ENCODE measurements at regions not wholly inside any gene's neighbourhood (a gene's known extent, or its start where the extent isn't known, plus 50 kb on each side); places are given as distances from the start of the nearest gene placed in this dataset.

DNA sequence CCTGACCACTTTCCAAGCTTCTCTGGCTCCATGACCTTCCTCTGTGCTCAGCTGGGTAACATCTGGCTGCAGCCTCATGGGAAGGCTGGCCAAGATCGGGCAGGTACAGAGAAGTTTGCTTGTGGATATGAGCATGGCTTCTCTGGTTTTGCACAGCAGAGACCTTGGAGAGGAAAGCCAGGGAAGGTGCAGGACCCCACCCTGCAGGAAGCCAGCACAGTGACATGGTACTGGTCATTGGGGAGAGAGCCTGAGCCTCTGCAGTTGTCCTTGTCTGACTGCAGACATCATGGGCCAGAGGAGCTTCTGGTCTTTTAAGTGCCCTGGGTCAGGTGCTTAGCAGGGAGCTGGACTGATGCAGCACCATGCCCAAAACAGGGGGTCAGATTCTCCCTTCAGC, 70.6 kb upstream of the LEP start:
- no peaks in the 10 kb centered on the region for H3K9me3 Mint-ChIP-seq
- TF ChIP-seq CTCF (IDR thresholded peaks at IDR 0.05; ENCODE audit: unreplicated experiment in 3 of 3), result no peak
- H3K36me3 Mint-ChIP-seq (ENCODE audit: low read depth), result no peaks in the 10 kb centered on the region
- H3K27ac Mint-ChIP-seq, result no peak overlapping the region
- peaks cover 7% of the 10 kb centered on the region for H3K4me1 Mint-ChIP-seq
- H3K27me3 Mint-ChIP-seq (ENCODE audit: low read depth), result peaks cover 95% of the 10 kb centered on the region
- no peak overlapping the region for H3K4me3 Mint-ChIP-seq

GRCh38 chr7:128171342-128171918, 69.6 kb upstream of the LEP start:
- Mint-ChIP-seq H3K4me1 (peaks cover 7% of the 10 kb centered on the region), H3K4me3 (no peak overlapping the region), H3K9me3 (no peaks in the 10 kb centered on the region), H3K27me3 (ENCODE audit: low read depth) (peaks cover 91% of the 10 kb centered on the region), H3K27ac (no peak overlapping the region), H3K36me3 (ENCODE audit: low read depth) (no peaks in the 10 kb centered on the region)
- TF ChIP-seq CTCF (IDR thresholded peaks at IDR 0.05; ENCODE audit: unreplicated experiment in 3 of 3), result no peak

DNA sequence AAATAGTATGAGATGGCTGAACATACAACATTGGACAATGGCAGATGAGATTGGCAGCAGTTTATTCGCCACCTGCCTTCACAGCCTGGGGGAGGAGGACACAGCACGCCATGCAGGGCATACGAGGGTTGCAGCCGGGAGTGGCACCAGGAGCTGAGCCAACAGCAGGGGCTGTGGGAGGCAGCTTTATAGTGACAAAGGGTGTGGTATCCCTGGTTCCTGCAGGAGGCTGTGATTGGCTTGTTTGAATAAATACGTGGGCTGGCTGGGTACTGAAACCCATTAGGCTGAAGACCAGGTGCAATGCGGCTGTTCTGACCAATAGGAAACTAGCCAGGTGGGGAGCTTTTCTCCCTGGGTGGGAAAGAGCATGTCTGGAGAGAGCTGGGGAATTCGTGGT, 68.9 kb upstream of the LEP start:
- no peak overlapping the region for H3K27ac Mint-ChIP-seq
- H3K4me1 Mint-ChIP-seq, result peaks cover 7% of the 10 kb centered on the region
- no peaks in the 10 kb centered on the region for H3K9me3 Mint-ChIP-seq
- H3K4me3 Mint-ChIP-seq, result no peak overlapping the region
- no peak for TF ChIP-seq CTCF (IDR thresholded peaks at IDR 0.05; ENCODE audit: unreplicated experiment in 3 of 3)
- peaks cover 91% of the 10 kb centered on the region for H3K27me3 Mint-ChIP-seq (ENCODE audit: low read depth)
- no peaks in the 10 kb centered on the region for H3K36me3 Mint-ChIP-seq (ENCODE audit: low read depth)

DNA sequence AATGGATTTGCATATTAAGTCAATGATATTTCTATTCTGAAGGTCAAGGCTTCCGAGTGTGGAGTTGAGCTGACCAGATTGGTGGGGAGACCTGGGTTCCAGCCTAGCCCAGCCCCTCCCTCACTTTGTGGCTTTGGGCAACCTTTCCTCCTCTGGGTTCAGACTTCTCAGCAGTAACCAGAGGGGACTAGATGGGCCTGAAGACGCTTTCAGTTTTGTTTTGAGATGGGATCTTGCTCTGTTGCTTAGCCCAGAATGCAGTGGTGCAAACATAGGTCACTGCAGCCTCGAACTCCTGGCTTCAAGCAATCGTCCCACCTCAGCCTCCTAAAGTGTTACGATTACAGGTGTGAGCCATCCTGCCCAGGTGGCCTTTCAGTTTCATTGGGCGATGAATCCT, 68.1 kb upstream of the LEP start:
- H3K27me3 Mint-ChIP-seq (ENCODE audit: low read depth), result peaks cover 93% of the 10 kb centered on the region
- no peak overlapping the region for H3K27ac Mint-ChIP-seq

DNA sequence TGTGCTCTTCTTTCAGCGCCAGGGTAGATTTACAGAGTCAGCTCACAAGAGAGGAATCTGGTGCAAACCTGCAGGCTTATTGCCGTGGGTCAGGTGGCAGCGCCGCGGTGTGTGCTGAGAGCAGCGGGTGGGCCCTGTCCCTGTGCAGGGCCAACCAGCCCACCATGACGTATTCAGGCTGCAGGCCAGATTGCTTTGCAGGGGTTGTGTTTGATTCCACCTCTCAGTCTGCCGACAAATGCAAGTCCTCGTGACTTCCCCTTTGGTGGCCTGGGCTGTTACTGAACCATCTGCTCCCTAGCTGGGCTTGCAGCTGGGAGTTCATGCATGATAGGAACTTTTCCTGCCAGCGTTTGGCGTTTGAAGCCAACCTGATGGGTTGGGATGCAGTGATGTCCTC, 66.7 kb upstream of the LEP start:
- Mint-ChIP-seq H3K27me3 (ENCODE audit: low read depth) (peaks cover 93% of the 10 kb centered on the region), H3K4me1 (no peaks in the 10 kb centered on the region), H3K9me3 (no peaks in the 10 kb centered on the region), H3K36me3 (ENCODE audit: low read depth) (no peaks in the 10 kb centered on the region), H3K4me3 (no peak overlapping the region), H3K27ac (no peak overlapping the region)
- no peak for TF ChIP-seq CTCF (IDR thresholded peaks at IDR 0.05; ENCODE audit: unreplicated experiment in 3 of 3)

More for the DNA sequence above, 68.1 kb upstream of the LEP start:
- TF ChIP-seq CTCF (IDR thresholded peaks at IDR 0.05; ENCODE audit: unreplicated experiment in 3 of 3), result no peak
- Mint-ChIP-seq H3K4me3 (no peak overlapping the region), H3K4me1 (peaks cover 7% of the 10 kb centered on the region), H3K9me3 (no peaks in the 10 kb centered on the region), H3K36me3 (ENCODE audit: low read depth) (no peaks in the 10 kb centered on the region)

DNA sequence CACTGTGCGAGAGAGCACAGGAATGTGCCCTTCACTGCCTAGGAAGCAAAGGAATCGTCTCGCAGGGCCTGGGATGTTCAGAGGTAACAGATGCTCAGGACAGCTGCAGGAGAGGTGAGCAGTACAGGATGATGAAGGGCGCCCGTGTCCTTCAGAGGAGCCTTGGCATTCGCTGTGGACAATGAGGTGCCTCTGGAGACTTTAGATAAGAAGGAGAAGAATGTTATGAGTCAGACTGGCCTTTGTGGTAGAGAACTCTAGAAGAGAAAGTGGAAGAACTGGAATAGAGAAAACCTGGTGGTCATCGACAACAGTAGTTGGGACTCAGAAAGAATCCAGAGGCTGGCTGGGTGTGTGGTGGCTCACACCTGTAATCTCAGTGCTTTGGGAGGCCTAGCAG, 64.4 kb upstream of the LEP start:
- H3K36me3 Mint-ChIP-seq (ENCODE audit: low read depth), result no peaks in the 10 kb centered on the region
- H3K9me3 Mint-ChIP-seq, result no peaks in the 10 kb centered on the region
- H3K4me3 Mint-ChIP-seq, result no peak overlapping the region
- no peak overlapping the region for H3K27ac Mint-ChIP-seq
- H3K4me1 Mint-ChIP-seq, result no peaks in the 10 kb centered on the region
- TF ChIP-seq CTCF (IDR thresholded peaks at IDR 0.05; ENCODE audit: unreplicated experiment in 3 of 3), result no peak
- peaks cover 90% of the 10 kb centered on the region for H3K27me3 Mint-ChIP-seq (ENCODE audit: low read depth)
